GM23338 (cell line): ENCODE measurements at regions not wholly inside any gene's neighbourhood (a gene's known extent, or its start where the extent isn't known, plus 50 kb on each side); places are given as distances from the start of the nearest gene placed in this dataset.

Source experiments
- ATAC-seq: fragments of 200-7000 bp; cut with Tn5 transposase; 3 replicates; pipeline ENCODE4 v1.9.1; 2020
- DNase-seq: peaks from one replicate; pipeline ENCODE4 v3.0.0-alpha.2; 2015; ENCODE audit warnings: low spot score
- H2AFZ ChIP-seq: fragments of 200-600 bp; sonication (generic); 2 replicates; pipeline ENCODE4 v1.8.0; 2016; ENCODE audit warnings: antibody characterized with exemption, mild to moderate bottlenecking, moderate library complexity
- H3F3A ChIP-seq: fragments of 200-600 bp; sonication (generic); replicated peaks from 2 replicates; pipeline ENCODE4 v1.8.0; 2017; ENCODE audit warnings: antibody characterized with exemption, mixed run types, low read depth
- H3K27ac ChIP-seq: fragments of 200-600 bp; sonication (generic); 2 replicates; pipeline ENCODE4 v1.6.1; 2016; ENCODE audit warnings: low read depth
- H3K27me3 ChIP-seq: fragments of 200-600 bp; sonication (generic); 2 replicates; pipeline ENCODE4 v1.8.0; 2016; ENCODE audit warnings: mild to moderate bottlenecking, mixed run types, moderate library complexity; ENCODE audit not compliant: insufficient read depth
- H3K36me3 ChIP-seq: fragments of 200-600 bp; sonication (generic); 2 replicates; pipeline ENCODE4 v1.8.0; 2016; ENCODE audit warnings: mild to moderate bottlenecking; ENCODE audit not compliant: insufficient read depth
- H3K4me1 ChIP-seq: fragments of 200-600 bp; sonication (generic); 2 replicates; pipeline ENCODE4 v1.8.0; 2016; ENCODE audit warnings: mild to moderate bottlenecking, moderate library complexity; ENCODE audit not compliant: insufficient read depth
- H3K4me2 ChIP-seq: fragments of 200-600 bp; sonication (generic); 2 replicates; pipeline ENCODE4 v1.7.1; 2017; ENCODE audit warnings: mixed run types
- H3K4me3 ChIP-seq: fragments of 200-600 bp; sonication (generic); 2 replicates; pipeline ENCODE4 v1.6.1; 2016; ENCODE audit warnings: mixed run types
- H3K79me2 ChIP-seq: fragments of 200-600 bp; sonication (generic); replicated peaks from 2 replicates; pipeline ENCODE4 v1.8.0; 2017; ENCODE audit warnings: mild to moderate bottlenecking; ENCODE audit not compliant: insufficient read depth
- H3K9me2 ChIP-seq: fragments of 200-600 bp; sonication (generic); 2 replicates; pipeline ENCODE4 v1.8.0; 2017; ENCODE audit not compliant: insufficient read depth
- H4K20me1 ChIP-seq: fragments of 200-600 bp; sonication (generic); replicated peaks from 2 replicates; pipeline ENCODE4 v1.8.0; 2017; ENCODE audit warnings: mild to moderate bottlenecking; ENCODE audit not compliant: insufficient read depth
- H3K27ac Mint-ChIP-seq: 2 replicates; pipeline ENCODE4 v1.8.0; 2020; ENCODE audit warnings: inconsistent platforms, mild to moderate bottlenecking, moderate library complexity, mixed read lengths
- H3K27me3 Mint-ChIP-seq: 3 replicates; pipeline ENCODE4 v1.8.0; 2022; ENCODE audit warnings: low read depth, mild to moderate bottlenecking, moderate library complexity, mixed read lengths, inconsistent platforms; ENCODE audit not compliant: insufficient read depth, poor library complexity
- H3K36me3 Mint-ChIP-seq: 3 replicates; pipeline ENCODE4 v1.8.0; 2021; ENCODE audit warnings: low read depth, mild to moderate bottlenecking, inconsistent platforms, moderate library complexity, mixed read lengths
- H3K4me1 Mint-ChIP-seq: 3 replicates; pipeline ENCODE4 v1.8.0; 2020; ENCODE audit warnings: mild to moderate bottlenecking, inconsistent platforms, mixed read lengths
- H3K4me3 Mint-ChIP-seq: 3 replicates; pipeline ENCODE4 v1.8.0; 2021; ENCODE audit warnings: moderate library complexity, mild to moderate bottlenecking, inconsistent platforms, mixed read lengths
- H3K9me3 Mint-ChIP-seq: 3 replicates; pipeline ENCODE4 v1.8.0; 2020; ENCODE audit warnings: moderate library complexity, mild to moderate bottlenecking, inconsistent platforms, mixed read lengths
- CREB1 ChIP-seq: fragments of 250-450 bp; sonication (Bioruptor Pico); IDR thresholded peaks from 2 replicates; pipeline ENCODE4 v1.5.0; 2020; ENCODE audit warnings: low read depth, mild to moderate bottlenecking, moderate library complexity
- CTCF ChIP-seq, 2 experiments: fragments of 200-600 bp in 1 of 2; sonication (generic) in 1 of 2; conservative IDR thresholded peaks; 2 replicates each; pipeline versions ENCODE4 v1.5.1 to v1.6.1; 2016 to 2017; ENCODE audit warnings: antibody characterized with exemption in 2 of 2, low read depth in 2 of 2, mild to moderate bottlenecking in 2 of 2, moderate library complexity in 1 of 2
- EZH2 ChIP-seq: fragments of 200-600 bp; sonication (generic); IDR thresholded peaks from one replicate; pipeline ENCODE4 v1.8.0; 2017; ENCODE audit warnings: antibody characterized with exemption, mild to moderate bottlenecking, low read depth; ENCODE audit not compliant: unreplicated experiment
- EZH2phosphoT487 ChIP-seq: fragments of 200-600 bp; sonication (generic); IDR thresholded peaks from one replicate; pipeline ENCODE4 v1.8.1; 2018; ENCODE audit warnings: antibody characterized with exemption; ENCODE audit not compliant: unreplicated experiment
- JUNB ChIP-seq: IDR thresholded peaks from one replicate; pipeline ENCODE4 v1.6.1; 2016; ENCODE audit warnings: antibody characterized with exemption; ENCODE audit not compliant: unreplicated experiment
- NANOG ChIP-seq: IDR thresholded peaks from 2 replicates; pipeline ENCODE4 v1.6.1; 2016; ENCODE audit warnings: antibody characterized with exemption, borderline replicate concordance
- POLR2AphosphoS5 ChIP-seq: IDR thresholded peaks from 2 replicates; pipeline ENCODE4 v1.6.1; 2016; ENCODE audit warnings: antibody characterized with exemption, low read depth
- STAT1 ChIP-seq: IDR thresholded peaks from one replicate; pipeline ENCODE4 v1.6.1; 2016; ENCODE audit warnings: antibody characterized with exemption; ENCODE audit not compliant: unreplicated experiment
- ZNF114 ChIP-seq: fragments of 250-450 bp; sonication (Bioruptor Pico); IDR thresholded peaks from 2 replicates; pipeline ENCODE4 v1.5.0; 2020; ENCODE audit warnings: mild to moderate bottlenecking, moderate library complexity
- ZNF331 ChIP-seq: fragments of 250-450 bp; sonication (Bioruptor Pico); IDR thresholded peaks from 2 replicates; pipeline ENCODE4 v1.5.0; 2020; ENCODE audit warnings: low read depth, mild to moderate bottlenecking, moderate library complexity
- TF ChIP-seq, protein P1 (sequence below): fragments of 250-450 bp; sonication (Bioruptor Pico); IDR thresholded peaks from 2 replicates; pipeline ENCODE4 v1.5.0; 2020; ENCODE audit warnings: mild to moderate bottlenecking, moderate library complexity
- TF ChIP-seq, protein P2 (sequence below): IDR thresholded peaks from one replicate; pipeline ENCODE4 v1.6.1; 2018; ENCODE audit warnings: antibody characterized with exemption; ENCODE audit not compliant: unreplicated experiment
- TF ChIP-seq, protein P3 (sequence below): IDR thresholded peaks from 2 replicates; pipeline ENCODE4 v1.6.1; 2016; ENCODE audit warnings: antibody characterized with exemption

- Histone ChIP-seq H3K27me3 (no peaks in the 10 kb centered on the region), H3K4me1 (no peaks in the 10 kb centered on the region), H3K4me2 (no peak overlapping the region), H2AFZ (no peak overlapping the region), H4K20me1 (no peaks in the 10 kb centered on the region), H3K4me3 (no peak overlapping the region), H3K36me3 (peaks cover 16% of the 10 kb centered on the region; the same call in 1 of the 2 replicates), H3F3A (no peaks in the 10 kb centered on the region), H3K79me2 (no peaks in the 10 kb centered on the region), H3K27ac (no peak overlapping the region), H3K9me2 (no peaks in the 10 kb centered on the region)
- Mint-ChIP-seq H3K27ac (no peak overlapping the region), H3K4me3 (no peak overlapping the region), H3K36me3 (peaks cover 9% of the 10 kb centered on the region; the same call in 2 of the 3 replicates), H3K9me3 (peaks cover 51% of the 10 kb centered on the region), H3K4me1 (no peaks in the 10 kb centered on the region), H3K27me3 (peaks cover 2% of the 10 kb centered on the region)
- DNase-seq: no peak
- TF ChIP-seq ZNF114 (CRISPR knock-in tag) (no peak), EZH2phosphoT487 (no peak), ZNF331 (CRISPR knock-in tag) (no peak), NANOG (no peak), POLR2AphosphoS5 (no peak), EZH2 (no peak), CREB1 (CRISPR knock-in tag) (no peak), CTCF (conservative IDR thresholded peaks at IDR 0.05; ENCODE audit: low read depth in 2 of 2) (no peak), STAT1 (no peak), JUNB (no peak)
- TF ChIP-seq, protein P1, sequence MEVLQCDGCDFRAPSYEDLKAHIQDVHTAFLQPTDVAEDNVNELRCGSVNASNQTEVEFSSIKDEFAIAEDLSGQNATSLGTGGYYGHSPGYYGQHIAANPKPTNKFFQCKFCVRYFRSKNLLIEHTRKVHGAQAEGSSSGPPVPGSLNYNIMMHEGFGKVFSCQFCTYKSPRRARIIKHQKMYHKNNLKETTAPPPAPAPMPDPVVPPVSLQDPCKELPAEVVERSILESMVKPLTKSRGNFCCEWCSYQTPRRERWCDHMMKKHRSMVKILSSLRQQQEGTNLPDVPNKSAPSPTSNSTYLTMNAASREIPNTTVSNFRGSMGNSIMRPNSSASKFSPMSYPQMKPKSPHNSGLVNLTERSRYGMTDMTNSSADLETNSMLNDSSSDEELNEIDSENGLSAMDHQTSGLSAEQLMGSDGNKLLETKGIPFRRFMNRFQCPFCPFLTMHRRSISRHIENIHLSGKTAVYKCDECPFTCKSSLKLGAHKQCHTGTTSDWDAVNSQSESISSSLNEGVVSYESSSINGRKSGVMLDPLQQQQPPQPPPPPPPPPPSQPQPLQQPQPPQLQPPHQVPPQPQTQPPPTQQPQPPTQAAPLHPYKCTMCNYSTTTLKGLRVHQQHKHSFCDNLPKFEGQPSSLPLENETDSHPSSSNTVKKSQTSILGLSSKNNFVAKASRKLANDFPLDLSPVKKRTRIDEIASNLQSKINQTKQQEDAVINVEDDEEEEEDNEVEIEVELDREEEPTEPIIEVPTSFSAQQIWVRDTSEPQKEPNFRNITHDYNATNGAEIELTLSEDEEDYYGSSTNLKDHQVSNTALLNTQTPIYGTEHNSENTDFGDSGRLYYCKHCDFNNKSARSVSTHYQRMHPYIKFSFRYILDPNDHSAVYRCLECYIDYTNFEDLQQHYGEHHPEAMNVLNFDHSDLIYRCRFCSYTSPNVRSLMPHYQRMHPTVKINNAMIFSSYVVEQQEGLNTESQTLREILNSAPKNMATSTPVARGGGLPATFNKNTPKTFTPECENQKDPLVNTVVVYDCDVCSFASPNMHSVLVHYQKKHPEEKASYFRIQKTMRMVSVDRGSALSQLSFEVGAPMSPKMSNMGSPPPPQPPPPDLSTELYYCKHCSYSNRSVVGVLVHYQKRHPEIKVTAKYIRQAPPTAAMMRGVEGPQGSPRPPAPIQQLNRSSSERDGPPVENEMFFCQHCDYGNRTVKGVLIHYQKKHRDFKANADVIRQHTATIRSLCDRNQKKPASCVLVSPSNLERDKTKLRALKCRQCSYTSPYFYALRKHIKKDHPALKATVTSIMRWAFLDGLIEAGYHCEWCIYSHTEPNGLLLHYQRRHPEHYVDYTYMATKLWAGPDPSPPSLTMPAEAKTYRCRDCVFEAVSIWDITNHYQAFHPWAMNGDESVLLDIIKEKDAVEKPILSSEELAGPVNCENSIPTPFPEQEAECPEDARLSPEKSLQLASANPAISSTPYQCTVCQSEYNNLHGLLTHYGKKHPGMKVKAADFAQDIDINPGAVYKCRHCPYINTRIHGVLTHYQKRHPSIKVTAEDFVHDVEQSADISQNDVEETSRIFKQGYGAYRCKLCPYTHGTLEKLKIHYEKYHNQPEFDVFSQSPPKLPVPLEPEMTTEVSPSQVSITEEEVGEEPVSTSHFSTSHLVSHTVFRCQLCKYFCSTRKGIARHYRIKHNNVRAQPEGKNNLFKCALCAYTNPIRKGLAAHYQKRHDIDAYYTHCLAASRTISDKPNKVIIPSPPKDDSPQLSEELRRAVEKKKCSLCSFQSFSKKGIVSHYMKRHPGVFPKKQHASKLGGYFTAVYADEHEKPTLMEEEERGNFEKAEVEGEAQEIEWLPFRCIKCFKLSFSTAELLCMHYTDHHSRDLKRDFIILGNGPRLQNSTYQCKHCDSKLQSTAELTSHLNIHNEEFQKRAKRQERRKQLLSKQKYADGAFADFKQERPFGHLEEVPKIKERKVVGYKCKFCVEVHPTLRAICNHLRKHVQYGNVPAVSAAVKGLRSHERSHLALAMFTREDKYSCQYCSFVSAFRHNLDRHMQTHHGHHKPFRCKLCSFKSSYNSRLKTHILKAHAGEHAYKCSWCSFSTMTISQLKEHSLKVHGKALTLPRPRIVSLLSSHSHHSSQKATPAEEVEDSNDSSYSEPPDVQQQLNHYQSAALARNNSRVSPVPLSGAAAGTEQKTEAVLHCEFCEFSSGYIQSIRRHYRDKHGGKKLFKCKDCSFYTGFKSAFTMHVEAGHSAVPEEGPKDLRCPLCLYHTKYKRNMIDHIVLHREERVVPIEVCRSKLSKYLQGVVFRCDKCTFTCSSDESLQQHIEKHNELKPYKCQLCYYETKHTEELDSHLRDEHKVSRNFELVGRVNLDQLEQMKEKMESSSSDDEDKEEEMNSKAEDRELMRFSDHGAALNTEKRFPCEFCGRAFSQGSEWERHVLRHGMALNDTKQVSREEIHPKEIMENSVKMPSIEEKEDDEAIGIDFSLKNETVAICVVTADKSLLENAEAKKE (CRISPR knock-in tag): no peak
- TF ChIP-seq, protein P2, sequence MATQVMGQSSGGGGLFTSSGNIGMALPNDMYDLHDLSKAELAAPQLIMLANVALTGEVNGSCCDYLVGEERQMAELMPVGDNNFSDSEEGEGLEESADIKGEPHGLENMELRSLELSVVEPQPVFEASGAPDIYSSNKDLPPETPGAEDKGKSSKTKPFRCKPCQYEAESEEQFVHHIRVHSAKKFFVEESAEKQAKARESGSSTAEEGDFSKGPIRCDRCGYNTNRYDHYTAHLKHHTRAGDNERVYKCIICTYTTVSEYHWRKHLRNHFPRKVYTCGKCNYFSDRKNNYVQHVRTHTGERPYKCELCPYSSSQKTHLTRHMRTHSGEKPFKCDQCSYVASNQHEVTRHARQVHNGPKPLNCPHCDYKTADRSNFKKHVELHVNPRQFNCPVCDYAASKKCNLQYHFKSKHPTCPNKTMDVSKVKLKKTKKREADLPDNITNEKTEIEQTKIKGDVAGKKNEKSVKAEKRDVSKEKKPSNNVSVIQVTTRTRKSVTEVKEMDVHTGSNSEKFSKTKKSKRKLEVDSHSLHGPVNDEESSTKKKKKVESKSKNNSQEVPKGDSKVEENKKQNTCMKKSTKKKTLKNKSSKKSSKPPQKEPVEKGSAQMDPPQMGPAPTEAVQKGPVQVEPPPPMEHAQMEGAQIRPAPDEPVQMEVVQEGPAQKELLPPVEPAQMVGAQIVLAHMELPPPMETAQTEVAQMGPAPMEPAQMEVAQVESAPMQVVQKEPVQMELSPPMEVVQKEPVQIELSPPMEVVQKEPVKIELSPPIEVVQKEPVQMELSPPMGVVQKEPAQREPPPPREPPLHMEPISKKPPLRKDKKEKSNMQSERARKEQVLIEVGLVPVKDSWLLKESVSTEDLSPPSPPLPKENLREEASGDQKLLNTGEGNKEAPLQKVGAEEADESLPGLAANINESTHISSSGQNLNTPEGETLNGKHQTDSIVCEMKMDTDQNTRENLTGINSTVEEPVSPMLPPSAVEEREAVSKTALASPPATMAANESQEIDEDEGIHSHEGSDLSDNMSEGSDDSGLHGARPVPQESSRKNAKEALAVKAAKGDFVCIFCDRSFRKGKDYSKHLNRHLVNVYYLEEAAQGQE: no peak
- TF ChIP-seq, protein P3, sequence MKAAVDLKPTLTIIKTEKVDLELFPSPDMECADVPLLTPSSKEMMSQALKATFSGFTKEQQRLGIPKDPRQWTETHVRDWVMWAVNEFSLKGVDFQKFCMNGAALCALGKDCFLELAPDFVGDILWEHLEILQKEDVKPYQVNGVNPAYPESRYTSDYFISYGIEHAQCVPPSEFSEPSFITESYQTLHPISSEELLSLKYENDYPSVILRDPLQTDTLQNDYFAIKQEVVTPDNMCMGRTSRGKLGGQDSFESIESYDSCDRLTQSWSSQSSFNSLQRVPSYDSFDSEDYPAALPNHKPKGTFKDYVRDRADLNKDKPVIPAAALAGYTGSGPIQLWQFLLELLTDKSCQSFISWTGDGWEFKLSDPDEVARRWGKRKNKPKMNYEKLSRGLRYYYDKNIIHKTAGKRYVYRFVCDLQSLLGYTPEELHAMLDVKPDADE: no peak
- no peak for ATAC-seq
These were observed 208.9 kb downstream of the RSL24D1 start for GRCh38 chr15:54987881-54988280.
